ENCODE measurements at regions not wholly inside any gene's neighbourhood (a gene's known extent, or its start where the extent isn't known, plus 50 kb on each side); places are given as distances from the start of the nearest gene placed in this dataset.

DNA sequence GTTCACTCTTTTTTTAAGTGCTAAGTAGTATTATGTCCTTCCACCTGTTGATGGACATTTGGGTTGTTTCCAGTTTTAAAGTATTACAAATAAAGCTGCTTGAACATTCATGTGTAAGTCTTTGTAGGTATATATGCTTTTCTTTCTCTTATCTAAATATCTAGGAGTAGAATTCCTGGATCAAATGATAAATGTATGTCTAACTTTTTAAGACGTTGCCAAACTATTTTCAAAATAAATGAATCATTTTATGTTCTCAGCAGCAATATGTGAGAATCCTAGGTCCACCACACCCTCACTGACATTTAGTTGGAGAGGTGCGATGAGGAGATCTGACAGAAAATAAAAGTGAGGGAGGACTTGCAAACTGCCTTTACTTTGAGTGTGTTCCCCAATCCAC is 291.7 kb upstream of the UGT8 start:
- Histone ChIP-seq H3K79me2 (ENCODE audit: control insufficient read depth in 1 of 2, insufficient read depth in 2 of 2, low read length in 2 of 2) (no peaks in the 10 kb centered on the region), H3K9me3 (ENCODE audit: insufficient read depth in 2 of 2, low read depth in 1 of 2, low read length in 1 of 2) (no peaks in the 10 kb centered on the region), H3K9ac (replicated peaks in 1 of 4; ENCODE audit: extremely low read depth in 1 of 4, low read depth in 3 of 4, low read length in 3 of 4) (no peak overlapping the region), H2BK5ac (ENCODE audit: low read depth, low read length) (no peak overlapping the region), H3K56ac (replicated peaks; ENCODE audit: insufficient read length, low read depth, low read length) (no peak overlapping the region), H3K23me2 (ENCODE audit: low read depth, low read length) (no peaks in the 10 kb centered on the region), H2BK15ac (ENCODE audit: low read length) (no peak overlapping the region), H2BK120ac (replicated peaks; ENCODE audit: low read depth, low read length) (no peak overlapping the region), H3K4me1 (replicated peaks in 1 of 4; ENCODE audit: control insufficient read depth in 3 of 4, insufficient read depth in 4 of 4, low read length in 3 of 4) (no peaks in the 10 kb centered on the region), H3K79me1 (ENCODE audit: low read depth, low read length) (no peaks in the 10 kb centered on the region), H3K18ac (ENCODE audit: extremely low read depth, low read length) (no peak overlapping the region), H4K91ac (replicated peaks; ENCODE audit: insufficient read length, low read length) (no peak overlapping the region), H3K36me3 (ENCODE audit: control insufficient read depth in 2 of 4, insufficient read depth in 4 of 4, low read length in 3 of 4) (no peaks in the 10 kb centered on the region), H4K20me1 (replicated peaks in 1 of 2; ENCODE audit: control insufficient read depth in 1 of 2, insufficient read depth in 2 of 2, low read length in 2 of 2) (no peaks in the 10 kb centered on the region), H2AK5ac (ENCODE audit: low read depth, low read length) (no peak overlapping the region), H3K4me3 (ENCODE audit: extremely low read depth in 1 of 4, insufficient read depth in 2 of 4, low read depth in 3 of 4, low read length in 4 of 4) (no peak overlapping the region), H2BK20ac (ENCODE audit: low read length) (no peak overlapping the region), H2BK12ac (ENCODE audit: low read depth, low read length) (no peak overlapping the region), H3K23ac (ENCODE audit: insufficient read length) (no peak overlapping the region), H2AFZ (ENCODE audit: low read length) (no peak overlapping the region), H4K8ac (ENCODE audit: extremely low read depth, insufficient read depth, low read length) (no peak overlapping the region), H3K14ac (ENCODE audit: insufficient read length) (no peak overlapping the region), H3K27me3 (replicated peaks in 1 of 4; ENCODE audit: control insufficient read depth in 3 of 4, extremely low read depth in 1 of 4, insufficient read depth in 3 of 4, low read length in 3 of 4) (no peaks in the 10 kb centered on the region; a peak in 1 of 7 replicates), H3K27ac (ENCODE audit: low read depth, low read length) (no peak overlapping the region), H3K4me2 (ENCODE audit: insufficient read depth in 1 of 2, low read depth in 2 of 2, low read length in 2 of 2) (no peak overlapping the region), H4K5ac (ENCODE audit: insufficient read length, low read depth, low read length) (no peak overlapping the region), H3K4ac (replicated peaks; ENCODE audit: insufficient read length, low read depth, low read length) (no peak overlapping the region)
- CTCF ChIA-PET (ENCODE audit: partially characterized antibody): no interaction called here
- DNase-seq (ENCODE audit: low read depth in 1 of 2, low spot score in 2 of 2): no peak
- no peak for FAIRE-seq
- POLR2A ChIA-PET (ENCODE audit: partially characterized antibody): no interaction called here
- WGBS, 2 experiments (ENCODE audit: extremely low coverage in 1 of 2, insufficient coverage in 1 of 2, insufficient read length in 1 of 2, insufficient replicate concordance in 2 of 2, low coverage in 1 of 2, low lambda C conversion rate in 2 of 2, missing lambda C conversion rate in 1 of 2): 85% methylated on average over 2 of the region's 2 CpGs; no CpG with 5 or more reads in 1 of the 2 experiments
- TF ChIP-seq KDM4A (IDR thresholded peaks at IDR 0.05; ENCODE audit: low read depth, low read length, severe bottlenecking) (no peak), EZH2 (IDR thresholded peaks at IDR 0.05; ENCODE audit: low read depth, low read length, severe bottlenecking) (no peak), RNF2 (IDR thresholded peaks at IDR 0.05; ENCODE audit: borderline replicate concordance, low read depth, low read length, missing control alignments, poor library complexity, severe bottlenecking) (no peak), TEAD4 (IDR thresholded peaks at IDR 0.05; ENCODE audit: low read depth, low read length) (no peak), RFX5 (IDR thresholded peaks at IDR 0.05; ENCODE audit: borderline replicate concordance, low read depth, low read length) (no peak), GABPA (IDR thresholded peaks at IDR 0.05; ENCODE audit: borderline replicate concordance, insufficient read depth, low read length) (no peak), SP1 (IDR thresholded peaks at IDR 0.05; ENCODE audit: low read depth, low read length) (no peak), SIRT6 (IDR thresholded peaks at IDR 0.05; ENCODE audit: low read length) (no peak), HDAC2 (IDR thresholded peaks at IDR 0.05; ENCODE audit: borderline replicate concordance in 1 of 2, low read depth in 2 of 2, low read length in 2 of 2) (no peak), POLR2AphosphoS5 (IDR thresholded peaks at IDR 0.05; ENCODE audit: low read depth, low read length) (no peak), ASH2L (IDR thresholded peaks at IDR 0.05; ENCODE audit: low read length) (no peak)

Data from H1 (cell line).